HEK293 (cell line): ENCODE measurements at regions not wholly inside any gene's neighbourhood (a gene's known extent, or its start where the extent isn't known, plus 50 kb on each side); places are given as distances from the start of the nearest gene placed in this dataset.

Experiments used
- HOXD13 ChIP-seq: sonication (generic); formaldehyde crosslinking; IDR thresholded peaks from 2 replicates; pipeline ENCODE4 v1.8.0; 2022; ENCODE audit warnings: missing genetic modification reagents, borderline replicate concordance
- KLF10 ChIP-seq: fragments of 450-650 bp; IDR thresholded peaks from 2 replicates; pipeline ENCODE4 v1.5.1; 2018; ENCODE audit warnings: missing biosample characterization, mild to moderate bottlenecking, missing genetic modification characterization
- KLF7 ChIP-seq: fragments of 450-650 bp; formaldehyde crosslinking; IDR thresholded peaks from 2 replicates; pipeline ENCODE4 v1.5.1; 2016; ENCODE audit warnings: missing biosample characterization, missing genetic modification characterization, borderline replicate concordance
- MYNN ChIP-seq: fragments of 450-650 bp; formaldehyde crosslinking; IDR thresholded peaks from 2 replicates; pipeline ENCODE4 v1.5.1; 2016; ENCODE audit warnings: missing biosample characterization, missing genetic modification characterization, borderline replicate concordance
- SALL2 ChIP-seq: fragments of 450-650 bp; formaldehyde crosslinking; IDR thresholded peaks from 2 replicates; pipeline ENCODE4 v1.5.0; 2017; ENCODE audit warnings: missing biosample characterization, mild to moderate bottlenecking, missing genetic modification characterization, borderline replicate concordance
- SETDB1 ChIP-seq: IDR thresholded peaks from one replicate; pipeline ENCODE4 v1.6.1; 2017; ENCODE audit warnings: mild to moderate bottlenecking, low read length, moderate library complexity, mixed read lengths; ENCODE audit not compliant: insufficient read length
- ZBTB48 ChIP-seq: fragments of 450-650 bp; formaldehyde crosslinking; IDR thresholded peaks from 2 replicates; pipeline ENCODE4 v1.5.1; 2016; ENCODE audit warnings: missing biosample characterization, missing genetic modification characterization
- ZFHX2 ChIP-seq: fragments of 450-650 bp; formaldehyde crosslinking; conservative IDR thresholded peaks from 2 replicates; pipeline ENCODE4 v1.5.1; 2016; ENCODE audit warnings: missing biosample characterization, missing genetic modification characterization
- ZFP37 ChIP-seq: fragments of 450-650 bp; formaldehyde crosslinking; IDR thresholded peaks from 2 replicates; pipeline ENCODE4 v1.5.1; 2016; ENCODE audit warnings: missing biosample characterization, missing genetic modification characterization
- ZFP69B ChIP-seq: fragments of 450-650 bp; formaldehyde crosslinking; IDR thresholded peaks from 2 replicates; pipeline ENCODE4 v1.5.1; 2016; ENCODE audit warnings: missing biosample characterization, missing genetic modification characterization
- ZNF114 ChIP-seq: fragments of 450-650 bp; formaldehyde crosslinking; IDR thresholded peaks from 2 replicates; pipeline ENCODE4 v1.5.0; 2017; ENCODE audit warnings: missing biosample characterization, missing genetic modification characterization
- ZNF175 ChIP-seq: fragments of 450-650 bp; formaldehyde crosslinking; IDR thresholded peaks from 2 replicates; pipeline ENCODE4 v1.5.1; 2016; ENCODE audit warnings: missing biosample characterization, missing genetic modification characterization
- ZNF214 ChIP-seq: fragments of 450-650 bp; formaldehyde crosslinking; IDR thresholded peaks from 2 replicates; pipeline ENCODE4 v1.5.1; 2017; ENCODE audit warnings: missing biosample characterization, mild to moderate bottlenecking, missing genetic modification characterization, borderline replicate concordance
- ZNF221 ChIP-seq: fragments of 450-650 bp; formaldehyde crosslinking; IDR thresholded peaks from 2 replicates; pipeline ENCODE4 v1.5.1; 2017; ENCODE audit warnings: missing biosample characterization, missing genetic modification characterization, borderline replicate concordance
- ZNF324 ChIP-seq: fragments of 450-650 bp; formaldehyde crosslinking; IDR thresholded peaks from 2 replicates; pipeline ENCODE4 v1.5.1; 2016; ENCODE audit warnings: missing biosample characterization, missing genetic modification characterization
- ZNF350 ChIP-seq: fragments of 450-650 bp; formaldehyde crosslinking; IDR thresholded peaks from 2 replicates; pipeline ENCODE4 v1.5.0; 2017; ENCODE audit warnings: missing biosample characterization, mild to moderate bottlenecking, missing genetic modification characterization
- ZNF423 ChIP-seq: fragments of 450-650 bp; formaldehyde crosslinking; IDR thresholded peaks from 2 replicates; pipeline ENCODE4 v1.5.1; 2016; ENCODE audit warnings: missing biosample characterization, missing genetic modification characterization
- ZNF514 ChIP-seq: fragments of 450-650 bp; formaldehyde crosslinking; IDR thresholded peaks from 2 replicates; pipeline ENCODE4 v1.5.1; 2016; ENCODE audit warnings: missing biosample characterization, missing genetic modification characterization
- ZNF548 ChIP-seq: fragments of 450-650 bp; formaldehyde crosslinking; IDR thresholded peaks from 2 replicates; pipeline ENCODE4 v1.5.1; 2016; ENCODE audit warnings: missing biosample characterization, missing genetic modification characterization
- ZNF555 ChIP-seq: fragments of 450-650 bp; formaldehyde crosslinking; conservative IDR thresholded peaks from 2 replicates; pipeline ENCODE4 v1.5.1; 2017; ENCODE audit warnings: missing biosample characterization, mild to moderate bottlenecking, missing genetic modification characterization, inconsistent platforms
- ZNF621 ChIP-seq: fragments of 450-650 bp; formaldehyde crosslinking; IDR thresholded peaks from 2 replicates; pipeline ENCODE4 v1.5.1; 2017; ENCODE audit warnings: missing biosample characterization, missing genetic modification characterization
- TF ChIP-seq, protein P1 (sequence below): fragments of 450-650 bp; formaldehyde crosslinking; IDR thresholded peaks from 2 replicates; pipeline ENCODE4 v1.5.1; 2016; ENCODE audit warnings: missing biosample characterization, missing genetic modification characterization
- TF ChIP-seq, protein P2 (sequence below): fragments of 450-650 bp; formaldehyde crosslinking; IDR thresholded peaks from 2 replicates; pipeline ENCODE4 v1.5.1; 2016; ENCODE audit warnings: missing biosample characterization, missing genetic modification characterization
- TF ChIP-seq, protein P3 (sequence below): fragments of 450-650 bp; formaldehyde crosslinking; IDR thresholded peaks from 2 replicates; pipeline ENCODE4 v1.5.0; 2017; ENCODE audit warnings: missing biosample characterization, missing genetic modification characterization, borderline replicate concordance
- TF ChIP-seq, protein P4 (sequence below): fragments of 450-650 bp; formaldehyde crosslinking; IDR thresholded peaks from 2 replicates; pipeline ENCODE4 v1.5.1; 2016; ENCODE audit warnings: missing biosample characterization, missing genetic modification characterization, borderline replicate concordance
- TF ChIP-seq, protein P5 (sequence below): fragments of 450-650 bp; formaldehyde crosslinking; conservative IDR thresholded peaks from 2 replicates; pipeline ENCODE4 v1.5.1; 2016; ENCODE audit warnings: low read depth, missing biosample characterization, missing genetic modification characterization

DNA sequence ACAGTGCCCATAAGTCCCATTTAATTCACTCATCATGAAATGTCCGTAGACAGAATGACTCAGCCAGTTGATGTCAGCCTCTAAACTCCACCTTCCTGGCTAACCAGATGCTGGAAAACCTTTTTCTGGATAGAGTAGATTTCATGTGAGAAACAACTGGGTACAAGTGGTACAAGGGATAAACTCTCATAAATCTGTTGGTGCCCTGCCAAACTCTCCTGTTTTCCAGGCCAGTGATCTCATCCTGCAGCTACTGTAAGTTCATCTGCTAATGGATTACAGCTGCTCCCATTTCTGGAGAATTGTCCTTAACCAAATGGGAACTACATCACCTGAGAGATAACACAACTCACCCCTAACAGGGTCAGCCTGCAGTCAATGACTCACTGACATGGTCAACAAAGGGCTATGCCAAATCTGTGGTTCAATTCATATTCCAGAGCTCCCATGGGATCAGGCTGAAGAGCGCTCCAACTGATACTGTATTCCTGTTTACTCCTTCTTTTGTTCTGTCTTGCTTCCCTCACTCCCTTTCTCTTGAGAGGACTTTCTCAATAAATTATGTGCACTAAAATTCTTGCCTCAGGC lies 210.1 kb upstream of the HDDC2 start (continued):
- TF ChIP-seq HOXD13 (CRISPR knock-in tag) (no peak; the same call in 1 of the 2 replicates), ZNF221 (tag by site-specific recombination) (no peak), ZNF621 (tag by site-specific recombination) (no peak), ZNF175 (tag by site-specific recombination) (no peak), KLF10 (tag by site-specific recombination) (peak; percentile 80), ZNF548 (peak; percentile 94), ZNF214 (tag by site-specific recombination) (no peak), MYNN (tag by site-specific recombination) (no peak), ZFP37 (tag by site-specific recombination) (peak; percentile 92), ZNF423 (tag by site-specific recombination) (no peak), ZNF114 (tag by site-specific recombination) (no peak), ZNF555 (no peak), ZNF350 (tag by site-specific recombination) (peak; percentile 90), ZFP69B (tag by site-specific recombination) (peak; percentile 77), ZBTB48 (peak; percentile 68; the same call in 1 of the 2 replicates), ZNF514 (tag by site-specific recombination) (no peak), KLF7 (no peak; the same call in 1 of the 2 replicates), SETDB1 (peak; percentile 94), SALL2 (tag by site-specific recombination) (no peak), ZNF324 (tag by site-specific recombination) (peak; percentile 75), ZFHX2 (tag by site-specific recombination) (no peak)
- TF ChIP-seq, protein P1, sequence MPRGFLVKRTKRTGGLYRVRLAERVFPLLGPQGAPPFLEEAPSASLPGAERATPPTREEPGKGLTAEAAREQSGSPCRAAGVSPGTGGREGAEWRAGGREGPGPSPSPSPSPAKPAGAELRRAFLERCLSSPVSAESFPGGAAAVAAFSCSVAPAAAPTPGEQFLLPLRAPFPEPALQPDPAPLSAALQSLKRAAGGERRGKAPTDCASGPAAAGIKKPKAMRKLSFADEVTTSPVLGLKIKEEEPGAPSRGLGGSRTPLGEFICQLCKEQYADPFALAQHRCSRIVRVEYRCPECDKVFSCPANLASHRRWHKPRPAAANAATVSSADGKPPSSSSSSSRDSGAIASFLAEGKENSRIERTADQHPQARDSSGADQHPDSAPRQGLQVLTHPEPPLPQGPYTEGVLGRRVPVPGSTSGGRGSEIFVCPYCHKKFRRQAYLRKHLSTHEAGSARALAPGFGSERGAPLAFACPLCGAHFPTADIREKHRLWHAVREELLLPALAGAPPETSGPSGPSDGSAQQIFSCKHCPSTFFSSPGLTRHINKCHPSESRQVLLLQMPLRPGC (tag by site-specific recombination) = peak; percentile 96
- TF ChIP-seq, protein P2, sequence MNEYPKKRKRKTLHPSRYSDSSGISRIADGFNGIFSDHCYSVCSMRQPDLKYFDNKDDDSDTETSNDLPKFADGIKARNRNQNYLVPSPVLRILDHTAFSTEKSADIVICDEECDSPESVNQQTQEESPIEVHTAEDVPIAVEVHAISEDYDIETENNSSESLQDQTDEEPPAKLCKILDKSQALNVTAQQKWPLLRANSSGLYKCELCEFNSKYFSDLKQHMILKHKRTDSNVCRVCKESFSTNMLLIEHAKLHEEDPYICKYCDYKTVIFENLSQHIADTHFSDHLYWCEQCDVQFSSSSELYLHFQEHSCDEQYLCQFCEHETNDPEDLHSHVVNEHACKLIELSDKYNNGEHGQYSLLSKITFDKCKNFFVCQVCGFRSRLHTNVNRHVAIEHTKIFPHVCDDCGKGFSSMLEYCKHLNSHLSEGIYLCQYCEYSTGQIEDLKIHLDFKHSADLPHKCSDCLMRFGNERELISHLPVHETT = peak; percentile 98
- TF ChIP-seq, protein P3, sequence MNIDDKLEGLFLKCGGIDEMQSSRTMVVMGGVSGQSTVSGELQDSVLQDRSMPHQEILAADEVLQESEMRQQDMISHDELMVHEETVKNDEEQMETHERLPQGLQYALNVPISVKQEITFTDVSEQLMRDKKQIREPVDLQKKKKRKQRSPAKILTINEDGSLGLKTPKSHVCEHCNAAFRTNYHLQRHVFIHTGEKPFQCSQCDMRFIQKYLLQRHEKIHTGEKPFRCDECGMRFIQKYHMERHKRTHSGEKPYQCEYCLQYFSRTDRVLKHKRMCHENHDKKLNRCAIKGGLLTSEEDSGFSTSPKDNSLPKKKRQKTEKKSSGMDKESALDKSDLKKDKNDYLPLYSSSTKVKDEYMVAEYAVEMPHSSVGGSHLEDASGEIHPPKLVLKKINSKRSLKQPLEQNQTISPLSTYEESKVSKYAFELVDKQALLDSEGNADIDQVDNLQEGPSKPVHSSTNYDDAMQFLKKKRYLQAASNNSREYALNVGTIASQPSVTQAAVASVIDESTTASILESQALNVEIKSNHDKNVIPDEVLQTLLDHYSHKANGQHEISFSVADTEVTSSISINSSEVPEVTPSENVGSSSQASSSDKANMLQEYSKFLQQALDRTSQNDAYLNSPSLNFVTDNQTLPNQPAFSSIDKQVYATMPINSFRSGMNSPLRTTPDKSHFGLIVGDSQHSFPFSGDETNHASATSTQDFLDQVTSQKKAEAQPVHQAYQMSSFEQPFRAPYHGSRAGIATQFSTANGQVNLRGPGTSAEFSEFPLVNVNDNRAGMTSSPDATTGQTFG (tag by site-specific recombination) = no peak
- TF ChIP-seq, protein P4, sequence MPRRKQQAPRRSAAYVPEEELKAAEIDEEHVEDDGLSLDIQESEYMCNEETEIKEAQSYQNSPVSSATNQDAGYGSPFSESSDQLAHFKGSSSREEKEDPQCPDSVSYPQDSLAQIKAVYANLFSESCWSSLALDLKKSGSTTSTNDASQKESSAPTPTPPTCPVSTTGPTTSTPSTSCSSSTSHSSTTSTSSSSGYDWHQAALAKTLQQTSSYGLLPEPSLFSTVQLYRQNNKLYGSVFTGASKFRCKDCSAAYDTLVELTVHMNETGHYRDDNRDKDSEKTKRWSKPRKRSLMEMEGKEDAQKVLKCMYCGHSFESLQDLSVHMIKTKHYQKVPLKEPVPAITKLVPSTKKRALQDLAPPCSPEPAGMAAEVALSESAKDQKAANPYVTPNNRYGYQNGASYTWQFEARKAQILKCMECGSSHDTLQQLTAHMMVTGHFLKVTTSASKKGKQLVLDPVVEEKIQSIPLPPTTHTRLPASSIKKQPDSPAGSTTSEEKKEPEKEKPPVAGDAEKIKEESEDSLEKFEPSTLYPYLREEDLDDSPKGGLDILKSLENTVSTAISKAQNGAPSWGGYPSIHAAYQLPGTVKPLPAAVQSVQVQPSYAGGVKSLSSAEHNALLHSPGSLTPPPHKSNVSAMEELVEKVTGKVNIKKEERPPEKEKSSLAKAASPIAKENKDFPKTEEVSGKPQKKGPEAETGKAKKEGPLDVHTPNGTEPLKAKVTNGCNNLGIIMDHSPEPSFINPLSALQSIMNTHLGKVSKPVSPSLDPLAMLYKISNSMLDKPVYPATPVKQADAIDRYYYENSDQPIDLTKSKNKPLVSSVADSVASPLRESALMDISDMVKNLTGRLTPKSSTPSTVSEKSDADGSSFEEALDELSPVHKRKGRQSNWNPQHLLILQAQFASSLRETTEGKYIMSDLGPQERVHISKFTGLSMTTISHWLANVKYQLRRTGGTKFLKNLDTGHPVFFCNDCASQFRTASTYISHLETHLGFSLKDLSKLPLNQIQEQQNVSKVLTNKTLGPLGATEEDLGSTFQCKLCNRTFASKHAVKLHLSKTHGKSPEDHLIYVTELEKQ = peak; percentile 97
- TF ChIP-seq, protein P5, sequence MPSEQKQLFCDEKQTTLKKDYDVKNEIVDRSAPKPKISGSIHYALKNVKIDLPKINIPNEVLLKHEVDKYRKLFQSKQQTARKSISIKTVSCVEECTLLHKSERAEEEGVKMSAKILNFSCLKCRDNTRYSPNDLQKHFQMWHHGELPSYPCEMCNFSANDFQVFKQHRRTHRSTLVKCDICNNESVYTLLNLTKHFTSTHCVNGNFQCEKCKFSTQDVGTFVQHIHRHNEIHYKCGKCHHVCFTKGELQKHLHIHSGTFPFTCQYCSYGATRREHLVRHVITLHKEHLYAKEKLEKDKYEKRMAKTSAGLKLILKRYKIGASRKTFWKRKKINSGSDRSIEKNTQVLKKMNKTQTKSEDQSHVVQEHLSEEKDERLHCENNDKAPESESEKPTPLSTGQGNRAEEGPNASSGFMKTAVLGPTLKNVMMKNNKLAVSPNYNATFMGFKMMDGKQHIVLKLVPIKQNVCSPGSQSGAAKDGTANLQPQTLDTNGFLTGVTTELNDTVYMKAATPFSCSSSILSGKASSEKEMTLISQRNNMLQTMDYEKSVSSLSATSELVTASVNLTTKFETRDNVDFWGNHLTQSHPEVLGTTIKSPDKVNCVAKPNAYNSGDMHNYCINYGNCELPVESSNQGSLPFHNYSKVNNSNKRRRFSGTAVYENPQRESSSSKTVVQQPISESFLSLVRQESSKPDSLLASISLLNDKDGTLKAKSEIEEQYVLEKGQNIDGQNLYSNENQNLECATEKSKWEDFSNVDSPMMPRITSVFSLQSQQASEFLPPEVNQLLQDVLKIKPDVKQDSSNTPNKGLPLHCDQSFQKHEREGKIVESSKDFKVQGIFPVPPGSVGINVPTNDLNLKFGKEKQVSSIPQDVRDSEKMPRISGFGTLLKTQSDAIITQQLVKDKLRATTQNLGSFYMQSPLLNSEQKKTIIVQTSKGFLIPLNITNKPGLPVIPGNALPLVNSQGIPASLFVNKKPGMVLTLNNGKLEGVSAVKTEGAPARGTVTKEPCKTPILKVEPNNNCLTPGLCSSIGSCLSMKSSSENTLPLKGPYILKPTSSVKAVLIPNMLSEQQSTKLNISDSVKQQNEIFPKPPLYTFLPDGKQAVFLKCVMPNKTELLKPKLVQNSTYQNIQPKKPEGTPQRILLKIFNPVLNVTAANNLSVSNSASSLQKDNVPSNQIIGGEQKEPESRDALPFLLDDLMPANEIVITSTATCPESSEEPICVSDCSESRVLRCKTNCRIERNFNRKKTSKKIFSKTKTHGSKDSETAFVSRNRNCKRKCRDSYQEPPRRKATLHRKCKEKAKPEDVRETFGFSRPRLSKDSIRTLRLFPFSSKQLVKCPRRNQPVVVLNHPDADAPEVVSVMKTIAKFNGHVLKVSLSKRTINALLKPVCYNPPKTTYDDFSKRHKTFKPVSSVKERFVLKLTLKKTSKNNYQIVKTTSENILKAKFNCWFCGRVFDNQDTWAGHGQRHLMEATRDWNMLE (tag by site-specific recombination) = peak; percentile 55
